Kidney epithelial cell (primary cell): ENCODE measurements at regions not wholly inside any gene's neighbourhood (a gene's known extent, or its start where the extent isn't known, plus 50 kb on each side); places are given as distances from the start of the nearest gene placed in this dataset.

Experiments used
- DNase-seq: peaks from one replicate; pipeline ENCODE4 v3.0.0-alpha.2; 2010; ENCODE audit warnings: low read depth
- H3K27me3 ChIP-seq: 2 replicates; pipeline ENCODE4 v1.6.0; 2011; ENCODE audit warnings: low read length; ENCODE audit not compliant: control insufficient read depth, insufficient read depth
- H3K36me3 ChIP-seq: 2 replicates; pipeline ENCODE4 v1.5.1; 2011; ENCODE audit warnings: low read length; ENCODE audit not compliant: control insufficient read depth, insufficient read depth
- H3K4me3 ChIP-seq: 2 replicates; pipeline ENCODE4 v1.5.1; 2011; ENCODE audit warnings: low read depth, mild to moderate bottlenecking, control low read depth, low read length
- TF ChIP-seq, protein P1 (sequence below): IDR thresholded peaks from 2 replicates; pipeline ENCODE4 v1.5.1; 2011; ENCODE audit warnings: mild to moderate bottlenecking, moderate library complexity, low read length, control low read depth, inconsistent platforms; ENCODE audit not compliant: insufficient read depth, poor library complexity, severe bottlenecking

DNA sequence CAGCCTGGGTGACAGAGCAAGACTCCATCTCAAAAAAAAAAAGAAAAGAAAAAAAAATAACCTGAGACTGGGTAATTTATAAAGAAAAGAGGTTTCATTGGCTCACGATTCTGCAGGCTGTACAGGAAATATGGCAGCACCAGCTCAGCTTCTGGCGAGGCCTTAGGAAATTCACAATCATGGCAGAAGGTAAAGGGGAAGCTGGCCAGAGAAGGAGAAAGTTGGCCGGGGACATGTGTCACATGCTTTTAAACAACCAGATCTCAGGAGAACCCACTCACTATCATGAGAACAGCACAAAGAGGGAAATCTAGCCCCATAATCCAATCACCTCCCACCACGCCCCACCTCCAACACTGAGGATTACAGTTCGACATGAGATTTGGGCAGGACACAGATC, 125.3 kb downstream of the DISP1 start:
- no peak overlapping the region for H3K4me3 ChIP-seq
- no peaks in the 10 kb centered on the region for H3K36me3 ChIP-seq
- DNase-seq: no peak
- TF ChIP-seq, protein P1, sequence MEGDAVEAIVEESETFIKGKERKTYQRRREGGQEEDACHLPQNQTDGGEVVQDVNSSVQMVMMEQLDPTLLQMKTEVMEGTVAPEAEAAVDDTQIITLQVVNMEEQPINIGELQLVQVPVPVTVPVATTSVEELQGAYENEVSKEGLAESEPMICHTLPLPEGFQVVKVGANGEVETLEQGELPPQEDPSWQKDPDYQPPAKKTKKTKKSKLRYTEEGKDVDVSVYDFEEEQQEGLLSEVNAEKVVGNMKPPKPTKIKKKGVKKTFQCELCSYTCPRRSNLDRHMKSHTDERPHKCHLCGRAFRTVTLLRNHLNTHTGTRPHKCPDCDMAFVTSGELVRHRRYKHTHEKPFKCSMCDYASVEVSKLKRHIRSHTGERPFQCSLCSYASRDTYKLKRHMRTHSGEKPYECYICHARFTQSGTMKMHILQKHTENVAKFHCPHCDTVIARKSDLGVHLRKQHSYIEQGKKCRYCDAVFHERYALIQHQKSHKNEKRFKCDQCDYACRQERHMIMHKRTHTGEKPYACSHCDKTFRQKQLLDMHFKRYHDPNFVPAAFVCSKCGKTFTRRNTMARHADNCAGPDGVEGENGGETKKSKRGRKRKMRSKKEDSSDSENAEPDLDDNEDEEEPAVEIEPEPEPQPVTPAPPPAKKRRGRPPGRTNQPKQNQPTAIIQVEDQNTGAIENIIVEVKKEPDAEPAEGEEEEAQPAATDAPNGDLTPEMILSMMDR: no peak
- H3K27me3 ChIP-seq: no peaks in the 10 kb centered on the region

DNA sequence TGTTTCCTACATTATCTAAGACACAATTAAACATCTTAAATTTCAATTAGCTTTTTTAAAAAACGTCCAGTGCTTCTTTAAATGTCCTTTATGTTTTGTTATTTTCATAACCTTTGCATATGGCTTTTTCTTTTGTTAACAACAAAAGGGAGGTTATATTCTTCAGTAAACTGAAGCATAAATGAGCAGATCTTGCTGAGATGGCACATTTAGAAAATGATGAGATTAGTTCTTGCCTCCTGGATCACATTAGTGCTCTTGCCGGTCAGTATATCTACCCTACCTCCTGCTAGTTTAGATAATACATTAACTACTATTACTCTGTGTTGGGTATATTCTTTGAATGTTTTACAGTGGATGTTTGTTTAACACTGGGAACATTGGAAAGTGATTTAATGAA, 126.1 kb downstream of the DISP1 start:
- H3K4me3 ChIP-seq: no peak overlapping the region
- no peak for DNase-seq
- TF ChIP-seq, protein P1: no peak
- no peaks in the 10 kb centered on the region for H3K36me3 ChIP-seq
- no peaks in the 10 kb centered on the region for H3K27me3 ChIP-seq

- TF ChIP-seq, protein P1: no peak
- DNase-seq: no peak
- Histone ChIP-seq H3K27me3 (no peaks in the 10 kb centered on the region), H3K36me3 (no peaks in the 10 kb centered on the region), H3K4me3 (no peak overlapping the region)
Measured at GRCh38 chr1:222941425-222941824, 126.6 kb downstream of the DISP1 start.

DNA sequence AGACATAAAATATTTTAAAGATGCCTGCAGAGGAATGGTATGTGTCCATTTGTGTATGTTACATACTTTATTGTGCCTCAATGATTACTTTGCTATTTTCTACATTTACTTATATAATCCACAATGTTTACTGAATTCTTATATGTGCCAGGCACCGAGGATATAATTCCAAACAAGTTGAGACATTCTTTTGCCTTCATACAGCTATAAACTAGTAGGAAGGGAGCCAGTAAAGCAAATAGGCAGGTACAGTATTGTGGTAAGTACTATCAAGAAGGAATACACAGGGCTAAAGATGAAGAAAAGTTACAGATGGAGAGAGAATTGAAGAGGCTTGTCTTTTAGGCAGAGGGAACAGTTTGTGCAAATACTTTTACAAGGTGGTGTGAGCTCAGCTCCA, 131.6 kb downstream of the DISP1 start:
- no peak for DNase-seq
- no peak overlapping the region for H3K4me3 ChIP-seq
- TF ChIP-seq, protein P1: no peak
- H3K27me3 ChIP-seq: no peaks in the 10 kb centered on the region
- H3K36me3 ChIP-seq: no peaks in the 10 kb centered on the region

- Histone ChIP-seq H3K27me3 (no peaks in the 10 kb centered on the region), H3K4me3 (no peak overlapping the region), H3K36me3 (no peaks in the 10 kb centered on the region)
- TF ChIP-seq, protein P1: no peak
- no peak for DNase-seq
Measured at GRCh38 chr1:222948079-222948478, 133.2 kb downstream of the DISP1 start.

GRCh38 chr1:222950892-222951291, 136.1 kb downstream of the DISP1 start:
- H3K36me3 ChIP-seq: no peaks in the 10 kb centered on the region
- no peak for DNase-seq
- TF ChIP-seq, protein P1: no peak
- H3K4me3 ChIP-seq: no peak overlapping the region
- H3K27me3 ChIP-seq: no peaks in the 10 kb centered on the region
